Natural killer cell (primary cell): ENCODE measurements at regions not wholly inside any gene's neighbourhood (a gene's known extent, or its start where the extent isn't known, plus 50 kb on each side); places are given as distances from the start of the nearest gene placed in this dataset.

Experiments used
- ATAC-seq, 3 donors: fragments of 150-1000 bp in 2 of 3; fragments of 200-7000 bp in 1 of 3; cut with Tn5 transposase; 1 replicate in 1 of 3; 2 replicates in 2 of 3; pipeline ENCODE4 v1.10.0; 2021; ENCODE audit warnings: mild to moderate bottlenecking in 2 of 3, moderate library complexity in 2 of 3
- DNase-seq, 2 donors: peaks; one replicate each; pipeline versions ENCODE4 v3.0.0 to v3.0.0-alpha.2; 2013 to 2021; ENCODE audit warnings: mixed read lengths in 1 of 2
- H3K27ac ChIP-seq: one replicate; pipeline ENCODE4 v1.5.1; 2013; ENCODE audit warnings: mild to moderate bottlenecking, low read length
- H3K27me3 ChIP-seq: one replicate; pipeline ENCODE4 v1.6.1; 2013; ENCODE audit warnings: low read length; ENCODE audit not compliant: control insufficient read depth, insufficient read depth
- H3K36me3 ChIP-seq: one replicate; pipeline ENCODE4 v1.6.1; 2013; ENCODE audit warnings: low read length; ENCODE audit not compliant: control insufficient read depth, insufficient read depth
- H3K4me1 ChIP-seq: one replicate; pipeline ENCODE4 v1.6.1; 2013; ENCODE audit warnings: low read length; ENCODE audit not compliant: control insufficient read depth, insufficient read depth
- H3K4me3 ChIP-seq: one replicate; pipeline ENCODE4 v1.5.1; 2013; ENCODE audit warnings: low read length
- H3K9me3 ChIP-seq: one replicate; pipeline ENCODE4 v1.6.1; 2013; ENCODE audit warnings: low read length; ENCODE audit not compliant: control insufficient read depth, insufficient read depth
- H3K27ac Mint-ChIP-seq, 2 donors: one replicate each; pipeline ENCODE4 v1.8.0; 2022; ENCODE audit warnings: mild to moderate bottlenecking in 2 of 2, mixed read lengths in 2 of 2, moderate library complexity in 1 of 2
- H3K27me3 Mint-ChIP-seq, 2 donors: one replicate each; pipeline ENCODE4 v1.8.0; 2022; ENCODE audit warnings: low read depth in 2 of 2, mixed read lengths in 2 of 2
- H3K36me3 Mint-ChIP-seq: one replicate; pipeline ENCODE4 v1.8.0; 2022; ENCODE audit warnings: mixed read lengths
- H3K4me1 Mint-ChIP-seq, 2 donors: one replicate each; pipeline ENCODE4 v1.8.0; 2022; ENCODE audit warnings: mixed read lengths in 2 of 2
- H3K4me3 Mint-ChIP-seq: one replicate; pipeline ENCODE4 v1.8.0; 2022; ENCODE audit warnings: mild to moderate bottlenecking, moderate library complexity, mixed read lengths
- H3K9me3 Mint-ChIP-seq, 2 donors: one replicate each; pipeline ENCODE4 v1.8.0; 2022; ENCODE audit warnings: mixed read lengths in 2 of 2
- WGBS: methylation state at CpG from one replicate; pipeline ENCODE4 v1.1.7; 2013; ENCODE audit warnings: missing lambda C conversion rate; ENCODE audit not compliant: insufficient coverage; 5-methylcytosine and 5-hydroxymethylcytosine counted together
- intact Hi-C: fragments of 100-400 bp; cut with micrococcal nuclease; formaldehyde crosslinking; loops from one replicate; pipeline ENCODE4 v1.14.2; 2022
- TF ChIP-seq, protein P1 (sequence below): fragments of 200-600 bp; IDR thresholded peaks from one replicate; pipeline ENCODE4 v1.8.0; 2022; ENCODE audit warnings: antibody characterized with exemption

DNA sequence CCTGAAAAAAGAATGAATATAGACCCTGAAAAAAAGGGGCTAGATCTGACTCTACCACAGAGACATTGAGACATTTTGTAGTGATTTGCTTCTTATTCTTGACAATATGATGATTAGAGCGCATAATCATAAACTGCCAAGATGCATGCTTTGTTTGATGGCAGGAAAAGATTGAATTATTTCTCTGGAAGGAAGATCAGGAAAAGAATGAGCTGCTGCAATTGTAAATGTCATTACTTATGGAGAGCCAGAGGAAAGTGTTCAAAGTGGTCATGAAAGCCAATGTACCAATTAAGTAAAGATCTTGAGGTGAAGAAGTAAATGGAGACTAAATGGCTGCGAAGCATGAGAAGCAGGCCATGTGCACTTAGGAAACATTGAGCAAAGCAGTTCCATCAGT, 126.4 kb upstream of the NXPH2 start:
- TF ChIP-seq, protein P1, sequence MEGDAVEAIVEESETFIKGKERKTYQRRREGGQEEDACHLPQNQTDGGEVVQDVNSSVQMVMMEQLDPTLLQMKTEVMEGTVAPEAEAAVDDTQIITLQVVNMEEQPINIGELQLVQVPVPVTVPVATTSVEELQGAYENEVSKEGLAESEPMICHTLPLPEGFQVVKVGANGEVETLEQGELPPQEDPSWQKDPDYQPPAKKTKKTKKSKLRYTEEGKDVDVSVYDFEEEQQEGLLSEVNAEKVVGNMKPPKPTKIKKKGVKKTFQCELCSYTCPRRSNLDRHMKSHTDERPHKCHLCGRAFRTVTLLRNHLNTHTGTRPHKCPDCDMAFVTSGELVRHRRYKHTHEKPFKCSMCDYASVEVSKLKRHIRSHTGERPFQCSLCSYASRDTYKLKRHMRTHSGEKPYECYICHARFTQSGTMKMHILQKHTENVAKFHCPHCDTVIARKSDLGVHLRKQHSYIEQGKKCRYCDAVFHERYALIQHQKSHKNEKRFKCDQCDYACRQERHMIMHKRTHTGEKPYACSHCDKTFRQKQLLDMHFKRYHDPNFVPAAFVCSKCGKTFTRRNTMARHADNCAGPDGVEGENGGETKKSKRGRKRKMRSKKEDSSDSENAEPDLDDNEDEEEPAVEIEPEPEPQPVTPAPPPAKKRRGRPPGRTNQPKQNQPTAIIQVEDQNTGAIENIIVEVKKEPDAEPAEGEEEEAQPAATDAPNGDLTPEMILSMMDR: no peak
- peaks cover 10 to 15% of the 10 kb centered on the region in 2 donors for H3K9me3 Mint-ChIP-seq
- DNase-seq (no peak), ATAC-seq (no peak)
- H3K36me3 ChIP-seq: no peaks in the 10 kb centered on the region
- H3K9me3 ChIP-seq: peaks cover 3% of the 10 kb centered on the region
- no peaks in the 10 kb centered on the region for H3K27me3 ChIP-seq
- no peaks in the 10 kb centered on the region for H3K27me3 Mint-ChIP-seq
- intact Hi-C loops: no loop called here
- no peak overlapping the region for H3K4me3 Mint-ChIP-seq
- no peaks in the 10 kb centered on the region for H3K4me1 Mint-ChIP-seq
- H3K36me3 Mint-ChIP-seq: no peaks in the 10 kb centered on the region
- no peak overlapping the region for H3K27ac Mint-ChIP-seq
- H3K4me1 ChIP-seq: no peaks in the 10 kb centered on the region
- 97% methylated on average over 2 of the region's 2 CpGs for WGBS
- H3K4me3 ChIP-seq: no peak overlapping the region
- no peak overlapping the region for H3K27ac ChIP-seq

GRCh38 chr2:138902239-138902871, 122.2 kb upstream of the NXPH2 start:
- Mint-ChIP-seq H3K4me3 (no peak overlapping the region), H3K27ac (no peak overlapping the region), H3K36me3 (no peaks in the 10 kb centered on the region), H3K27me3 (no peaks in the 10 kb centered on the region), H3K9me3 (peaks cover 3 to 9% of the 10 kb centered on the region in 2 donors), H3K4me1 (no peaks in the 10 kb centered on the region)
- H3K27ac ChIP-seq: no peak overlapping the region
- no peaks in the 10 kb centered on the region for H3K27me3 ChIP-seq
- TF ChIP-seq, protein P1: no peak
- ATAC-seq (no peak), DNase-seq (no peak)
- H3K4me3 ChIP-seq: no peak overlapping the region
- 90% methylated on average over 29 of the region's 29 CpGs for WGBS
- H3K9me3 ChIP-seq: peaks cover 3% of the 10 kb centered on the region
- H3K36me3 ChIP-seq: no peaks in the 10 kb centered on the region
- no peaks in the 10 kb centered on the region for H3K4me1 ChIP-seq
- intact Hi-C loops: no loop called here

DNA sequence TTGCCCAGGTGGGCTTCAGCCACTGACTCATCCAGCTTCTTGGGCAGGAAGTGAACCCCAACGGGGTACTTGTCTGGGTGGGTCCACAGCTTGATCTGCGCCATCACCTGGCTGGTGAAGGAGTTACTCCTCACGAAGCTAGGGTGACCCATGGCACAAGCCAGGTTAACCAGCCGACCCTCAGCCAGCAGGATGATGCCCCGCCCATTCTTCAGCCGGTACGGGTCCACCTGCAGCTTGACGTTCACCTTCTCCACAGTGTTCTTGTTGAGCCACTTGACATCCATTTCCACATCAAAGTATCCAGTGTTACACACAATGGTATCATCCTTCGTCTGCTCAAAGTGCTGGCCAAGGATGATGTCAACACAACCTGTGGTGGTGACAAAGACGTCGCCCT, 121.3 kb upstream of the NXPH2 start:
- WGBS: 88% methylated on average over 11 of the region's 11 CpGs
- no peaks in the 10 kb centered on the region for H3K4me1 ChIP-seq
- TF ChIP-seq, protein P1: no peak
- Mint-ChIP-seq H3K4me1 (no peaks in the 10 kb centered on the region), H3K27ac (no peak overlapping the region), H3K27me3 (no peaks in the 10 kb centered on the region), H3K9me3 (peaks cover 1 to 8% of the 10 kb centered on the region in 2 donors), H3K36me3 (no peaks in the 10 kb centered on the region), H3K4me3 (no peak overlapping the region)
- ATAC-seq (no peak), DNase-seq (no peak)
- intact Hi-C loops: no loop called here
- H3K4me3 ChIP-seq: no peak overlapping the region
- no peaks in the 10 kb centered on the region for H3K36me3 ChIP-seq
- H3K9me3 ChIP-seq: peaks cover 3% of the 10 kb centered on the region
- no peaks in the 10 kb centered on the region for H3K27me3 ChIP-seq
- no peak overlapping the region for H3K27ac ChIP-seq

GRCh38 chr2:138898855-138899254, 118.7 kb upstream of the NXPH2 start:
- ATAC-seq (no peak), DNase-seq (no peak)
- H3K27ac Mint-ChIP-seq: no peak overlapping the region
- no peak overlapping the region for H3K27ac ChIP-seq
- no peaks in the 10 kb centered on the region for H3K4me1 ChIP-seq
- peaks cover 3% of the 10 kb centered on the region for H3K9me3 ChIP-seq
- H3K4me3 Mint-ChIP-seq: no peak overlapping the region
- H3K9me3 Mint-ChIP-seq: peaks cover 7 to 8% of the 10 kb centered on the region in 2 donors
- intact Hi-C loops: no loop called here
- H3K4me3 ChIP-seq: no peak overlapping the region
- H3K27me3 ChIP-seq: no peaks in the 10 kb centered on the region
- H3K4me1 Mint-ChIP-seq: no peaks in the 10 kb centered on the region
- TF ChIP-seq, protein P1: no peak
- H3K27me3 Mint-ChIP-seq: no peaks in the 10 kb centered on the region
- peaks cover 6% of the 10 kb centered on the region for H3K36me3 Mint-ChIP-seq
- no peaks in the 10 kb centered on the region for H3K36me3 ChIP-seq
